Ovary (tissue), 3 donors: ENCODE measurements at regions not wholly inside any gene's neighbourhood (a gene's known extent, or its start where the extent isn't known, plus 50 kb on each side); places are given as distances from the start of the nearest gene placed in this dataset.

ENCODE experiments used
- POLR2A ChIP-seq: fragments of 450-650 bp; IDR thresholded peaks from one replicate; pipeline ENCODE4 v1.6.1; 2017; ENCODE audit warnings: antibody characterized with exemption, mild to moderate bottlenecking, moderate library complexity
- TF ChIP-seq, protein P1 (sequence below), 3 donors: fragments of 450-650 bp in 2 of 3; fragments of 200-600 bp in 1 of 3; IDR thresholded peaks; one replicate each; pipeline versions ENCODE4 v1.5.1 to v1.8.0; 2016 to 2022; ENCODE audit warnings: antibody characterized with exemption in 3 of 3, mild to moderate bottlenecking in 1 of 3
- donor health status: DM: no; HTN: no; CAD: no.

DNA sequence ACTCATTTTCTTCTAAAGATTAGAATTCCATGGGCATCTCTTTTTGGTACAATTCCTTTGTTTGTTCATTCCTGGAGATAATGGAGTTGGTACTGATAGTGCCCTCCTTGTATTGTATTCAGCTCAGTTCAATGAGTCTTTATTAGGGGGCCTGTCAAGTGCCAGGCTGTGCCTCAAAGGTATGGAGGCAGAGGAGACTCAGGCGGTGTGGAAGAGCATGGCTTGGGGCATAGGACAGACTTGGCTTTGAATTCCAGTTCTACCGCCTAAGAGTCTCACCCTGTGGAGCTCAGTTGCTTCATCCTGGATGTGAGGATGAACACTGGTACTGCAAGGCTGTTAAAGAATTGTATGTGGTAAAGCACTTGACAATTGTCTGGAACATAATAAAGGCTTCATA, 196.6 kb upstream of the IL12A start:
- TF ChIP-seq POLR2A = no peak
- TF ChIP-seq, protein P1, sequence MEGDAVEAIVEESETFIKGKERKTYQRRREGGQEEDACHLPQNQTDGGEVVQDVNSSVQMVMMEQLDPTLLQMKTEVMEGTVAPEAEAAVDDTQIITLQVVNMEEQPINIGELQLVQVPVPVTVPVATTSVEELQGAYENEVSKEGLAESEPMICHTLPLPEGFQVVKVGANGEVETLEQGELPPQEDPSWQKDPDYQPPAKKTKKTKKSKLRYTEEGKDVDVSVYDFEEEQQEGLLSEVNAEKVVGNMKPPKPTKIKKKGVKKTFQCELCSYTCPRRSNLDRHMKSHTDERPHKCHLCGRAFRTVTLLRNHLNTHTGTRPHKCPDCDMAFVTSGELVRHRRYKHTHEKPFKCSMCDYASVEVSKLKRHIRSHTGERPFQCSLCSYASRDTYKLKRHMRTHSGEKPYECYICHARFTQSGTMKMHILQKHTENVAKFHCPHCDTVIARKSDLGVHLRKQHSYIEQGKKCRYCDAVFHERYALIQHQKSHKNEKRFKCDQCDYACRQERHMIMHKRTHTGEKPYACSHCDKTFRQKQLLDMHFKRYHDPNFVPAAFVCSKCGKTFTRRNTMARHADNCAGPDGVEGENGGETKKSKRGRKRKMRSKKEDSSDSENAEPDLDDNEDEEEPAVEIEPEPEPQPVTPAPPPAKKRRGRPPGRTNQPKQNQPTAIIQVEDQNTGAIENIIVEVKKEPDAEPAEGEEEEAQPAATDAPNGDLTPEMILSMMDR (IDR thresholded peaks at IDR 0.05) = no peak
